ENCODE measurements at regions not wholly inside any gene's neighbourhood (a gene's known extent, or its start where the extent isn't known, plus 50 kb on each side); places are given as distances from the start of the nearest gene placed in this dataset.

DNA sequence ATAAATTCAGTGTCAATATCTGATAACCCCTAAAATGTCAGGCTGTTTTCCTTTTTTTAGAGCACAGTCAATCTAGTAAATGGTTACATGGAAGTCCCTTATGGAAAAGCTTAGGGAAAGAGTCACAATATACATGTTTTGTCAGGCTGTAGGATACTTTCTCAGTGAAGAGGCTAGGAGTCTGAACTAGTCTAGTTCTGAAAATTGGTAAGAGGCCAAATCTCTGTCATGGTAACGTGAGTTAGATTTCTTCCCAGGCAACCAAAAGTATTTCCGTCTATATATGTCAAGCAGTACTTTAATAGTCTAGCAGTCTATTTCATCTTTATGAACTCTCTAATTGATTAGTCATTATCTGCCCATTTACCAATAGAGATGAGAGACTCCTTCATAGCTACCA is 215.9 kb upstream of the LRRC3B start:
- no peak for DNase-seq
- no peaks in the 10 kb centered on the region for H3K4me1 ChIP-seq
- no peaks in the 10 kb centered on the region for H3K36me3 ChIP-seq
- H3K27me3 ChIP-seq, result no peaks in the 10 kb centered on the region
- H3K9me3 ChIP-seq, result no peaks in the 10 kb centered on the region
- no peak overlapping the region for H3K27ac ChIP-seq
- H3K4me3 ChIP-seq, result no peak overlapping the region
- TF ChIP-seq, protein P1, sequence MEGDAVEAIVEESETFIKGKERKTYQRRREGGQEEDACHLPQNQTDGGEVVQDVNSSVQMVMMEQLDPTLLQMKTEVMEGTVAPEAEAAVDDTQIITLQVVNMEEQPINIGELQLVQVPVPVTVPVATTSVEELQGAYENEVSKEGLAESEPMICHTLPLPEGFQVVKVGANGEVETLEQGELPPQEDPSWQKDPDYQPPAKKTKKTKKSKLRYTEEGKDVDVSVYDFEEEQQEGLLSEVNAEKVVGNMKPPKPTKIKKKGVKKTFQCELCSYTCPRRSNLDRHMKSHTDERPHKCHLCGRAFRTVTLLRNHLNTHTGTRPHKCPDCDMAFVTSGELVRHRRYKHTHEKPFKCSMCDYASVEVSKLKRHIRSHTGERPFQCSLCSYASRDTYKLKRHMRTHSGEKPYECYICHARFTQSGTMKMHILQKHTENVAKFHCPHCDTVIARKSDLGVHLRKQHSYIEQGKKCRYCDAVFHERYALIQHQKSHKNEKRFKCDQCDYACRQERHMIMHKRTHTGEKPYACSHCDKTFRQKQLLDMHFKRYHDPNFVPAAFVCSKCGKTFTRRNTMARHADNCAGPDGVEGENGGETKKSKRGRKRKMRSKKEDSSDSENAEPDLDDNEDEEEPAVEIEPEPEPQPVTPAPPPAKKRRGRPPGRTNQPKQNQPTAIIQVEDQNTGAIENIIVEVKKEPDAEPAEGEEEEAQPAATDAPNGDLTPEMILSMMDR (IDR thresholded peaks at IDR 0.05), result no peak
- no peak for TF ChIP-seq POLR2A (IDR thresholded peaks at IDR 0.05)

DNA sequence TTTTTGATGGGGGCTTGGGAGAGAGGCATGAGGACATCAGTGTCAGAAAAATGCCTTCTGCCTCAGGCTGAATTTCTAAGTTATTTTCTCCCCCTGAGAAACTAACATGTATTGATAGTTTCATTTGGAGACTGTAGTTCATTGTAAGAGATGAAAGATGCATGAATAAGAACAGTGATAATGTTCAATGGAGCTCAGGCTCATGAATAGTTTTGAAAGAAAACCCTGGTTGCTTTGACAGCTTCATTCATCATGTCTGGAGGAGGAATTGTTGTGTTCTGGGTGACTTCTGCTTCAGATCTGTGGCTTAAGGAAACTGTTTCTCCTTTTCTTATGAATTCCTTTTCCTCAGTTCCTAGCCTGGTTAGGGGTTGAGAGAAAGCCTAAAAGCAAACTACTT is 204.0 kb upstream of the LRRC3B start:
- Histone ChIP-seq H3K9me3 (no peaks in the 10 kb centered on the region), H3K36me3 (no peaks in the 10 kb centered on the region), H3K4me1 (no peaks in the 10 kb centered on the region), H3K27me3 (no peaks in the 10 kb centered on the region), H3K4me3 (no peak overlapping the region), H3K27ac (no peak overlapping the region)
- TF ChIP-seq, protein P1 (IDR thresholded peaks at IDR 0.05), result no peak
- no peak for TF ChIP-seq POLR2A (IDR thresholded peaks at IDR 0.05)
- DNase-seq, result no peak

DNA sequence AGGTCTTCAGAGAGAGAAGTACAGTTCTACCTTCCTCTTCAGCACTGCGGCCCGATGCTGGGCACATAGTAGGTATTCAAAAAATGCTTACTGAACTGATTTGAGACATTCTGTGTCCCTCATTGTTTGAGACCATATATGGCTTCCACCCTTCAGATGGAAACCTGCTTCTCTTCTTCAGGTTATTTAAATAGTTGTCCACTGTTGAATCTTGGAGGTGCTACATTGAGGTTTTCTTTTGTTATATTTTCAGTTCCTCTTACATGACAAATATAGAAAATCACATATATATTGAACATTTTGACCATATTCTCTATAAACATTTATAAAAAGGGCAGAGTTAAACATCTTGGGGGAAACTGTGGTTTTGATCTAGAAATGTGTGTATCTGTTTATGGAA is 200.2 kb upstream of the LRRC3B start:
- DNase-seq, result no peak
- no peaks in the 10 kb centered on the region for H3K4me1 ChIP-seq

DNA sequence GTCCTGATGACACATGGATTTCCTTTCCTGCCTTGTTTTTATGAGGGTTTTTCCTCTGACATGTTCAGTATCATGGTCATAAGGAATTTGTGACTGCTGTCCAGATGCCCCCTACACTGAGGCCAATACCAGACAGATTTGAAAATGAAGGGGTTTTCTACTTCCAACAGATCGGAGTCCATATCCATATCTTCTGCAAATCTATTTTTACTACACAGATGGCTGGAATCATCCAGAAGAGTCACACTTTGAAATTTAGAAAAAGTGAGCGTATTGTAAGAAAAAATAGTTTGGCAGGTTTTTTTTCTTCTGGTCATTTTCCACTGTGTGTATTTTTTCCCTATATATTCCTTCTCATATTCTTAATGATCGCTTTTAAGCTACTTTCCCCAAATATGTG is 197.5 kb upstream of the LRRC3B start:
- no peak overlapping the region for H3K27ac ChIP-seq
- no peak for TF ChIP-seq POLR2A (IDR thresholded peaks at IDR 0.05)
- TF ChIP-seq, protein P1 (IDR thresholded peaks at IDR 0.05), result no peak

More for the DNA sequence above, 200.2 kb upstream of the LRRC3B start:
- no peaks in the 10 kb centered on the region for H3K9me3 ChIP-seq
- no peak overlapping the region for H3K4me3 ChIP-seq
- H3K27me3 ChIP-seq, result no peaks in the 10 kb centered on the region
- TF ChIP-seq POLR2A (IDR thresholded peaks at IDR 0.05), result no peak
- TF ChIP-seq, protein P1 (IDR thresholded peaks at IDR 0.05), result no peak
- H3K27ac ChIP-seq, result no peak overlapping the region
- no peaks in the 10 kb centered on the region for H3K36me3 ChIP-seq

DNA sequence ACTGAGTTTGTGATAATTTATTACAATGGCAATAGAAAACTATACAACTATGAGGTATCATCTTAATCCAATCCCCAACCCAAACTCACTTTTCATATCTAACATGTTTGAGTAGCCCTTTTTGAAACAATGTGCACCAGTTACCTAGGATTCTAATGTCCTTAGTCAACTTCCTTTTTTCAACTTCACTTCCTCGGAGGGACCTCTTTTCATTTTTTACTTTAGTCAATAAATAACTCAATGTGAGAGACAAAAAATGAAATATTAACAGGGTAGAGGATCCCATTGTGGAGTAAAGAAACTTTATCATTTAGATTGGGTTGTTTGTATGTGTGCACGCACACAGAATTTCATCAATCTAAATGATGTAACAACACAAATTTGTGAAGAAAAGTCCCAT is 193.6 kb upstream of the LRRC3B start:
- H3K9me3 ChIP-seq, result peaks cover 0 to 4% (median 0%) of the 10 kb centered on the region in 4 donors
- H3K27ac ChIP-seq, result no peak overlapping the region
- TF ChIP-seq POLR2A (IDR thresholded peaks at IDR 0.05), result no peak
- TF ChIP-seq, protein P1 (IDR thresholded peaks at IDR 0.05), result no peak
- no peaks in the 10 kb centered on the region for H3K27me3 ChIP-seq
- no peaks in the 10 kb centered on the region for H3K4me1 ChIP-seq
- no peak for DNase-seq
- no peaks in the 10 kb centered on the region for H3K36me3 ChIP-seq
- no peak overlapping the region for H3K4me3 ChIP-seq

More for the DNA sequence above, 197.5 kb upstream of the LRRC3B start:
- Histone ChIP-seq H3K4me1 (no peaks in the 10 kb centered on the region), H3K27me3 (no peaks in the 10 kb centered on the region), H3K9me3 (no peaks in the 10 kb centered on the region), H3K4me3 (no peak overlapping the region), H3K36me3 (no peaks in the 10 kb centered on the region)
- DNase-seq, result no peak

DNA sequence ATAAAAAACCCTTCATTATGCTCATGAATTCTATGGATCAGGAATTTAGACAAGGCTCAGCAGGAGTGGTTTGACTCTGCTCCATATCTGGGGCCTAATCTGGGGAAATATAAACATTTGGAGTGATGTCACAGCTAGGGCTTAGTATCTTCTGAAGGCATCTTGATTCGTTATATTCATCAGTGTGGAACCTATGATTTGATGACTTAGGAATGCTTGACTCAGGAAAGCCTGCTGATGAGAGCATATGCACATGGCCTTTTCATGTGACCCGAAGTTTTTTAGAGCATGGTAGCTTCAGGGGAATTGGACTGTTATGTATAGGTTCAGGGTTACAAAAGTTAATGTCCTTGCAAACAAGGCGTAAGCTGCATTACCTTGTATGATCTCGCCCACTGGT is 184.9 kb upstream of the LRRC3B start:
- TF ChIP-seq, protein P1 (IDR thresholded peaks at IDR 0.05), result no peak
- TF ChIP-seq POLR2A (IDR thresholded peaks at IDR 0.05), result no peak
- no peaks in the 10 kb centered on the region for H3K27me3 ChIP-seq
- no peak for DNase-seq
- no peak overlapping the region for H3K27ac ChIP-seq
- peaks cover 0 to 3% (median 0%) of the 10 kb centered on the region in 4 donors for H3K9me3 ChIP-seq
- no peaks in the 10 kb centered on the region for H3K36me3 ChIP-seq
- H3K4me1 ChIP-seq, result no peaks in the 10 kb centered on the region
- H3K4me3 ChIP-seq, result no peak overlapping the region
